ENCODE measurements at regions not wholly inside any gene's neighbourhood (a gene's known extent, or its start where the extent isn't known, plus 50 kb on each side); places are given as distances from the start of the nearest gene placed in this dataset.

- Histone ChIP-seq H3K9ac (ENCODE audit: insufficient read depth, low read length) (no peak overlapping the region), H3K27ac (ENCODE audit: insufficient read depth, low read length) (no peak overlapping the region), H3K4me3 (replicated peaks in 1 of 4; ENCODE audit: control extremely low read depth in 1 of 4, insufficient read depth in 1 of 4, low read depth in 3 of 4, low read length in 4 of 4) (no peak overlapping the region), H3K4me2 (ENCODE audit: extremely low read depth, insufficient read depth, low read length) (no peak overlapping the region), H3K9me3 (ENCODE audit: control insufficient read depth, insufficient read depth, low read depth, low read length) (no peaks in the 10 kb centered on the region), H2AFZ (ENCODE audit: low read length) (no peak overlapping the region), H3K27me3 (ENCODE audit: control insufficient read depth, insufficient read depth, low read length) (no peaks in the 10 kb centered on the region), H3K36me3 (ENCODE audit: control insufficient read depth, insufficient read depth, low read length) (no peaks in the 10 kb centered on the region), H3K4me1 (ENCODE audit: control insufficient read depth, extremely low read depth, insufficient read depth, low read length) (no peaks in the 10 kb centered on the region), H3K79me2 (ENCODE audit: control insufficient read depth, insufficient read depth, low read length) (no peaks in the 10 kb centered on the region), H4K20me1 (ENCODE audit: control insufficient read depth, extremely low read depth, insufficient read depth, low read length) (no peaks in the 10 kb centered on the region)
- TF ChIP-seq CTCF (conservative IDR thresholded peaks at IDR 0.05 in 1 of 2, IDR thresholded peaks at IDR 0.05 in 1 of 2; ENCODE audit: low read depth in 1 of 2, low read length in 2 of 2) (no peak), EZH2 (IDR thresholded peaks at IDR 0.05; ENCODE audit: low read length, missing control alignments) (no peak)
- DNase-seq (ENCODE audit: low read depth in 2 of 2), result no peak
Observed at GRCh38 chr18:26705757-26706156, 157.4 kb upstream of the KCTD1 start.

GRCh38 chr18:26703170-26703930 is 155.0 kb upstream of the KCTD1 start:
- Histone ChIP-seq H3K27ac (ENCODE audit: insufficient read depth, low read length) (no peak overlapping the region), H3K4me2 (ENCODE audit: extremely low read depth, insufficient read depth, low read length) (no peak overlapping the region), H3K36me3 (ENCODE audit: control insufficient read depth, insufficient read depth, low read length) (no peaks in the 10 kb centered on the region), H3K4me3 (replicated peaks in 1 of 4; ENCODE audit: control extremely low read depth in 1 of 4, insufficient read depth in 1 of 4, low read depth in 3 of 4, low read length in 4 of 4) (no peak overlapping the region), H3K9me3 (ENCODE audit: control insufficient read depth, insufficient read depth, low read depth, low read length) (no peaks in the 10 kb centered on the region), H2AFZ (ENCODE audit: low read length) (no peak overlapping the region), H3K9ac (ENCODE audit: insufficient read depth, low read length) (no peak overlapping the region), H3K4me1 (ENCODE audit: control insufficient read depth, extremely low read depth, insufficient read depth, low read length) (no peaks in the 10 kb centered on the region), H3K79me2 (ENCODE audit: control insufficient read depth, insufficient read depth, low read length) (no peaks in the 10 kb centered on the region), H3K27me3 (ENCODE audit: control insufficient read depth, insufficient read depth, low read length) (no peaks in the 10 kb centered on the region), H4K20me1 (ENCODE audit: control insufficient read depth, extremely low read depth, insufficient read depth, low read length) (no peaks in the 10 kb centered on the region)
- DNase-seq (ENCODE audit: low read depth in 2 of 2), result no peak
- TF ChIP-seq CTCF (conservative IDR thresholded peaks at IDR 0.05 in 1 of 2, IDR thresholded peaks at IDR 0.05 in 1 of 2; ENCODE audit: low read depth in 1 of 2, low read length in 2 of 2), result no peak
- TF ChIP-seq EZH2 (IDR thresholded peaks at IDR 0.05; ENCODE audit: low read length, missing control alignments), result no peak

GRCh38 chr18:26702086-26702485 is 153.7 kb upstream of the KCTD1 start:
- Histone ChIP-seq H3K4me3 (replicated peaks in 1 of 4; ENCODE audit: control extremely low read depth in 1 of 4, insufficient read depth in 1 of 4, low read depth in 3 of 4, low read length in 4 of 4) (no peak overlapping the region), H4K20me1 (ENCODE audit: control insufficient read depth, extremely low read depth, insufficient read depth, low read length) (no peaks in the 10 kb centered on the region), H2AFZ (ENCODE audit: low read length) (no peak overlapping the region), H3K79me2 (ENCODE audit: control insufficient read depth, insufficient read depth, low read length) (no peaks in the 10 kb centered on the region), H3K9ac (ENCODE audit: insufficient read depth, low read length) (no peak overlapping the region), H3K36me3 (ENCODE audit: control insufficient read depth, insufficient read depth, low read length) (no peaks in the 10 kb centered on the region), H3K4me1 (ENCODE audit: control insufficient read depth, extremely low read depth, insufficient read depth, low read length) (no peaks in the 10 kb centered on the region), H3K9me3 (ENCODE audit: control insufficient read depth, insufficient read depth, low read depth, low read length) (no peaks in the 10 kb centered on the region), H3K4me2 (ENCODE audit: extremely low read depth, insufficient read depth, low read length) (no peak overlapping the region), H3K27me3 (ENCODE audit: control insufficient read depth, insufficient read depth, low read length) (no peaks in the 10 kb centered on the region), H3K27ac (ENCODE audit: insufficient read depth, low read length) (no peak overlapping the region)
- no peak for TF ChIP-seq EZH2 (IDR thresholded peaks at IDR 0.05; ENCODE audit: low read length, missing control alignments)
- no peak for TF ChIP-seq CTCF (conservative IDR thresholded peaks at IDR 0.05 in 1 of 2, IDR thresholded peaks at IDR 0.05 in 1 of 2; ENCODE audit: low read depth in 1 of 2, low read length in 2 of 2)
- DNase-seq (ENCODE audit: low read depth in 2 of 2), result no peak

Measured in fibroblast of lung (primary cell).